Fibroblast of skin of scalp (primary cell): ENCODE measurements at regions not wholly inside any gene's neighbourhood (a gene's known extent, or its start where the extent isn't known, plus 50 kb on each side); places are given as distances from the start of the nearest gene placed in this dataset.
"Not testable (repeated sequence)": the region's sequence is repeated elsewhere in the genome, so short reads cannot be mapped to it uniquely, and the experiment has no call there.

Source experiments
- DNase-seq: peaks from one replicate; pipeline ENCODE4 v3.0.0-alpha.2; 2013

DNA sequence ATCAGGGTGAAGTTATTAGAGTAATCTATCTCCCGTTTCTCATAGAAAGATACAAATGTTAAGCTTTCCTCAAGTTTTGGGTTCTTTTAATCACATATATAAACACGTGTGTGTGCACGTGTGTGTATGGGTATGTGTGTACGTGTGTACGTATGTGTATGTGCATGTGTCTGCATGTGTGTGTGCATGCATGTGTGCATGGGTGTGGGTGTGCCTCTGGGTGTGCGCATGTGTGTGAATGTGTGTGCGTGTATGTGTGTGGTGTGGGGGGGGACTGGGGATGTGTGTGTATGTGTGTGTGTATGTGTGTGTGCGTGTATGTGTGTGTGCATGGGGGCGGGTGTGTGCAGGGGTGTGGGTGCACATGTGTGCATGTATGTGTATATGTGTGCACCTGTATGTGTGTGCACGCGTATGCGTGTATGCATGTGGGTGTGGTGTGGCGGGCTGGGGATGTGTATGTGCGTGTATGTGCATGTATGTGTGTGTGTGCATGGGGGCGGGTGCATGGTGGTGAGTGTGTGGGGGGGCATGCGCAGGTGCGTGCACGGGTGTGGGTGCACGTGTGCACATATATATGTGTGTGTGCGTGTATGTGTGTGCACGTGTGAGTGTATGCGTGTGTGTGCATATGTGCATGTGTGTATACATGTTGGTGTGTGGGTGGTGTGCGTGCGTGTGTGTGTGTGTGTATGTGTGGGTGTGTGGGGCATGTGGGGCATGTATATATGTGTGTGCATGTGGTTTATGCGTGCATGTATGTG lies 304.0 kb downstream of the MBD2 start:
- DNase-seq = no peak

DNA sequence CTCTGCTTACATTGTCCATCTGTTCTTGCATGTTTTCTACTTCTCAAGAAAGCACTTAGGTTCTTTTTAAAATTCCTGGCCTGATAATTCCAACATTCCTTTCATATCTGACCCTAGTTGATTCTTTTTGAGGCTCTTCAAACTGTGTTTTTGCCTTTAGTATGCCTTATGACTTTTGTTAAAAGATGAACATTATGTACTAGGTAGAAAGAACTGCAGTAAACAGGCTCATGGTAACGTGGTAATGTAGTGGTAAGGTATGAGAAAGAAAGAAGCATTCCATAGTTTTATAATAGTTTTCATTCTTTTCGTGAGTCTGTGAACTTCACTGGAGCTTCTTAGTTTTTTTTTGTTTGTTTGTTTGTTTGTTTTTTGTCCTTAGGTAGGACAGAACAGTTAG lies 306.4 kb downstream of the MBD2 start:
- DNase-seq = no peak

DNA sequence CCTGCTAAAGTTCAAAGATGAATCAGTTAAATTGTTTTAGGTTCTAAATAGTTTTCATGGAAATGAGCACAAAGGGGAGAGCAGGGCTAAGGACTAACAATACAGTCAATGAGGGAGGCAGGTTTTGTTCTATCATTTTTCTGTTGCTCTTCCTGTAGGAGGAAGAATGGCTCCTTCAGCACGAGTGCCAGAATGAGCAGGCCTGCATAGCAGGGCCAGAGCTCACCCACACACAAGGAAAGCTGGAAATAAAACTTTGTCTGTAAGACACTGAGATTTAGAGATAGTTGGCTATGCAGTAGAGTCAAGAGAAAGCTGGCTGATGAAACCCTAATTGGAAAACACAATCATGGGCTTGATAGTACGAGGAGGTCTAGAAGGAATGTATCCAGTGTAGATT lies 313.3 kb downstream of the MBD2 start:
- DNase-seq = no peak

DNA sequence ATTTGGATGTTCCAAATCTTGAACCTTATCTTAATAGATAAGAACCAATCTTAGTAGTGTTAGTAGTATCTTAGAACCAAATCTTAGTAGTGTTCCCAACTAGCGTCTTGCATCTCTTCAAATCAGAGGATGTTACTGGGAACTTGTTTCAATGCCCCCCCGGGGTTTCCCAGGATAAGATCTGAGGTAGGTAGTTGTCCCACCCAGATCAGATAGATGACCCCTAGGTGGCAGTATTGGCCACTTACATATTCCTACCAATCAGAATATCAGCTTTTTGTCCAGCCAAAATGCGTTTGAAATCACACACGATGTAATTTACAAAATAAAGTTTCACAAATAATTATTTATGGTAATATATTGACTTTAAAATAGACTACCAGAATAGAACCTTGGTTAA lies 314.8 kb downstream of the MBD2 start:
- no peak for DNase-seq

DNA sequence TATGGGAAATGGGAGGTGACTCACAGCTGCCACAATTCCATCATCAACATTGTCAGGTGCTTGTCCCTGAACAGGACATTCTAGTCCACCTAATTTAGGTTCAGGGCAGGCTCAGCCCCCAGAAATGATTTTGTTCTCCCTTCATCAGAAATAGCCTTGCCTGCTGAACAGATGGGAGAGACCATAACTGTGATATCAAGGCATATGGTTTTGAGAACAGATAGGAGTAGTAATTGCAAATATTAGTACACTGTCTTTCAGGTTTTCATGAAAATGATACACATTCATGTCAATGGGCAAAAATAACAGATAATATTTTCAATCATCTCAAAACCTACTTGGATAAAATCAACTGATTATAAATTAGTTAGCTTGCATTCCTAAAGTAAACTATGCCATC lies 316.5 kb downstream of the MBD2 start:
- no peak for DNase-seq

DNA sequence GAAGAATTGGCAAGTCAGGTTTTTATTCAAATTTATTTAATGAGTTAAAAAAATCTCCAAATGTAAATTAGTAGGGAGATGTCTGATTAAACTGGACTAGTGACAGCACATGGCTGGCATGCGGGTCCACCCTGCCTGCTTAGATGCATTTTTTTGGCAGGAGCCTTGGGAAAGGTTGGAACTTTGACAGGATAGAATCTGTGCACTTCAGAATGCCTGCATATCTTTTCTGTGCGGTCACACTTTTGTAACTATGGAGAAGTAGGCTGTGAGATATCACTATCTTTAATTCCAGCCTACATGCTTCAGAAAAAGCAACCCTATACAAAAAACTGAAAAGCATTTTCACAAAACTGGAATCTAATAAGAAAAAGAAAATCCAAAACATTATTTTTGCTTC lies 317.8 kb downstream of the MBD2 start:
- no peak for DNase-seq

DNA sequence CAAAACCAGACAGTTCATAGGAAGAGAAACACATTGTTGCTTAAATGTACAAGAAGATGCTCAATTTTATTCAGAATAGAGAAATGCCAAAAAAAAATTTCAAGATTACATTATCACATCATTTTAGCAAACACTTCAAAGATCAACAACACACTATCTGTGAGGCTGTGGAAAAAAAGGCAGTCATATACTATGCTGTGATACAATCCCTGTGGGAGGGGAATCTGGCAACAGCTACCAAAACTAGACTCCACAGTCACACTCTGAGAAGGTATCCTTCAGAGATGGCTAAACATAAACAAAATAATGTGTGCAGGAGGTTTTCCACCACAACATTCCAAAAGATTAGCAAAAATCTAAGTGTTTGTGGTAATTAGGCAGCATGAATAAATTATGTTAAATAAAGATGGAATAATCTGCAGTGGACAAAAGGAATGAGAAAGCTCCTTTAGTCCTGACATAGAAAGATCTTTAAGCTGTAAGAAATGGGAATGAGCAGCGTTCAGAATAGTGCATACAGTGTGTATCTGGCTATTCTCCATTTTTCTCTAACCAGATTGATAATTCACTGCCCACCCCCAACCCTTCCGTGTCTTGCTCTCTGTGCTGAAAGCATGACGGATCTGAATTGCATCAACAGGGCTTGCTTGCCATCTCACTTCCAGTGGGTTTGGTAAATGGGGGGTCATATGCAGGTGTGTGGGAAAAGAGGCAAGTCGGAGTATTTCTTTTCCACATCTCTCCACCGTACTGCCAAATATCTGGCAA lies 329.6 kb downstream of the MBD2 start:
- DNase-seq = no peak

DNA sequence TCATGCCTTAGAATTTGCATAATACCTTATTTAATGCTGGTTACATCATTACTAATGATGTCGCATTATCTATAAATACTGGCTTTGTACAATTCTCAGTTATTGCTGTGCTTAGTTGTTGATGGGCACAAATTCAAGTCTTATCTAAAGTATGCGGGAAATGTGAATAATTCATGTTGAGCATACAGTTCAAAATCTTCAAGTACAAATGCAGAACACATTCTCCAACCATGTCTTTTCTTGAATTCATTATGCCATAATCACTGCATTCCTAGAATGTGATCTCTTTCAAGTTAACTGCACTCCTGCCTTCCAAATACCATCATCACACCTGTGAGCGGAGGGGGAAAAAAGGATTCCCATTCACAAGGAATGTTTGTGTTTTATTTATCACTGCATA lies 337.0 kb downstream of the MBD2 start:
- DNase-seq = peak; percentile 3

DNA sequence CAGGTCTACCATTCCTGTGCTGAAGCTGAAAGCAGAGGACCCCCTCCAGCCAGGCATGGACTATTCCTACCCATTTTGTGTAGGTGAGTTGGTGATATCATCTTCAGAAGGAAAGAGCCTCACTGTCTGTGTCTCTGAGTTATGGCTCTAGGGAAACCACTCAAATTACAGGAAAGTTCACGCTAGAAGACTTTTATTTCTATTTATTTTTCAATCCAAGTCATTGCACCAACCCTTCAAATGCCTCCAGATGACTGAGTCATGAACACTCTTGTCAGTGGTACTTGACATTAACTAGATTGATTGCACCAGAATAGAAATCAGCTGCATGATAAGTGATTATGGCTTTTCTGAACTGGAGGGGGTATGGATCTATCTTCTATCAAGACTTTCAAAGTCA lies 338.4 kb downstream of the MBD2 start:
- DNase-seq = no peak

DNA sequence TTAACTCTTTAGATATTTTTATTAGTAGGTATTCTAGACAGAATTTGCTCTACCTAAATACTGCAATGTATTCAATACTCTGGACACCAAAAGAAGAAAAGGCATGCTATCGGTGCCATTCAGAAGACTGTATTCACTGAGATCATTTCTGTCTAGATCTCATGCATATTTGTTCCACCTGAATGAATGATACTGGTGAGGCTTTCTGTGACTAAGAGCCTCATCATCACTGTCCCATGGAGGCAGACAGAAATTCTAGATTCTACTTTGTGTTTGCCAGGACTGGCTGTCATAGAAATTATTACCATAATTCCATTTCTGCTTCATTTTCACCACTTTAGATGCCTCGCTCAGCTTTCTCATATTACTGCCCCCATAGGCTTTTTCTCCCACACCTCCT lies 340.7 kb downstream of the MBD2 start:
- DNase-seq = no peak

DNA sequence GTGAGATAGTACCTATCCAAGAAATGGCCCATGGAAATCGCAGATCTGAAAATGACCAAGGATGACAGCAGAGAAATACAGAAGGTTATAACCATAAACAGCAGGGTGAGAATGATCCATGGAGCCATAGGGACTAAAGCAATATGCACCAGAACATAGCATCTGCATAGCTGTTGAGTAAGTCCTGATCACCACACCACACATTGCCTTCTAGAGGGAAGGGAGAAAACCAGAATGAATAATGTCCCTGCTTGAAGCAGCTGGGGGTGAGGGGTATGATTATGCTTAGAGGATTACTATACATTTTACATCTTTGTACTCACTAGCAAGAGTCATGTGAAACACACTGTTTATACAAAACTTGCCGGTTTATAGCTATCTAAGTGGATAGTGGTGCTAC lies 350.4 kb downstream of the MBD2 start:
- no peak for DNase-seq

DNA sequence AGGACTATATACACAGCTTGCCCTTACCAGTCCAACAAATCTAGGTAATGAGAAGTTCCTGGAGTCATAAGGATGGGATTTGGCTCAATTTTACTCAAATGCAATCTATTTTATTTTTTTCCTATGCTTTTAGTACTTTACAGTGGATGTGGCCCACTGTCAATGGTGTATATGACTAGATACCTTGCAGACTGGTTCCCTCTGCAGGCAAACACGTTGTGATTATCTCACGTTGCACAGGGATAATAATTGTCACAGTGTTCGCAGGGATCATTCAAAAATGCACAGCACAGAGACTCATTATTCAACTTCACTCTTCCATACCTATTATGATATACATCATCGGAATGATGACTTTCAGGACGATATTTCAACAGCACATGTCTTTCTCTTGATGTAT lies 359.7 kb downstream of the MBD2 start:
- DNase-seq = peak; percentile 17

DNA sequence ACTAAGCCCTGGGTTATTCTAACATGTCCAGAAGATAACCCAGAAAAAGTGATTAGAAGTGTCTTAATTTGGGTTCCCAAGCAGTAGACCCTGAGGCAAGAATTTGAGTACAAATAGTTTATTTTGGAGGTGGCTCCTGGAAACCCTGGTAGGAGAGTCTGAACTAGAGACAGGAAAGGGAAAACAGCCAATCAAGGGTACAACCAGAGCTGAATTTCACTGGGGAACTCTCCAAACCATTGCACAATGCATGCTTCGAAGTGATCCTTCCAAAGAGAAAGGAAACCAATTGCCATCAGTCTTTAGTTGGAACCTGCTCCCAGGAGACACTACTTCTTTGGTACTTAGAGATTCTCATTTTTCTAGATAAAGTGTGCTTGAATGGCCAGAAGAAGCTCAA lies 361.5 kb downstream of the MBD2 start:
- DNase-seq = no peak

DNA sequence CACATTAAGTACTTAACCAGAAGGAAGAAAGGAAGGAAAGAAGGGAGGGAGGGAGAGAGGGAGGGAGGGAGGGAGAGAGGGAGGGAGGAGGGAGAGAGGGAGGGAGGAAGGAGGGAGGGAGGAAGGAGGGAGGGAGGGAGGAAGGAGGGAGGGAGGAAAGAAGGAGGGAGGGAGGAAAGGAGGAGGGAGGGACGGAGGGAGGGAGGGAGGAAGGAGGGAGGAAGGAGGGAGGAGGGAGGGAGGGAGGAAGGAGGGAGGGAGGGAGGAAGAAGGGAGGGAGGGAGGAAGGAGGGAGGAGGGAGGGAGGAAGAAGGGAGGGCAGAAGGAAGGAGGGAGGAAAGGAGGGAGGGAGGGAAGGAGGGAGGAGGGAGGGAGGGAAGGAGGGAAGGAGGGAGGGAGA lies 363.3 kb downstream of the MBD2 start:
- no peak for DNase-seq

DNA sequence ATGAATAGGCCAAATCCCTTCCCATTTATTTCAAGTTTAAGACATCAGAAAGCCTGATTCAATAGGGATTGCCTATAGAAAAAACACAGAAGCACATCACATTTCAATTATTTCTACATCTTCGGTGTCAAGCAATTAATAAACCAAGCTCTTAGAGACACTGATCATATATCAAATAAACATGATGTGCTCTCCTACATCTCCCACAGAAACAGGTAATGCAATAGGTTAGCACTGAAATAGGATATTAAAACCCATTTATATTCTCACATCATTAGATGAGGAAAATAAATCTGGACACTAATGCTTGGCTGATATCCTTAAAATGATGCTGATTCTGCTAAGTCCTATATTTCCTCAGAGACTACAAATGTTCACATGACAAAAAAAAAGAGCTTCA lies 364.7 kb downstream of the MBD2 start:
- no peak for DNase-seq

DNA sequence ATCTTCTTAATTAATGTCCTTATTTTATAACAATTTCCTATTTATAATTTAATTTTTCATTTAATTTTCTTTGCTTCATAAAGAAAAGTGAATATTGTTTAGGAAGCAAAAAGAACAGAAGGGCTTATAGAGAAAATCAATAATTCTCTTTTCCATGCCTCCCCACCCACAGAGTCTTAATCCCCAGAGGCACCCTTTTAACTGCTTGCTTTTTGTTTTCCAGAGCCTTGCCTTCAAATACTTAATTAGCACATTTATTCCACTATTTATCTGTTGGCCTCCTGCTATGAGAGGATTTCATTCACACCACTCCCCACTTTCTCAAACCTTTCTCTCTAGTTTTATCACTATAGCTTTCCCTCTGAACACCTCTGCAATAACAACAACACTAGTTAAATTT lies 373.6 kb downstream of the MBD2 start:
- DNase-seq = no peak

DNA sequence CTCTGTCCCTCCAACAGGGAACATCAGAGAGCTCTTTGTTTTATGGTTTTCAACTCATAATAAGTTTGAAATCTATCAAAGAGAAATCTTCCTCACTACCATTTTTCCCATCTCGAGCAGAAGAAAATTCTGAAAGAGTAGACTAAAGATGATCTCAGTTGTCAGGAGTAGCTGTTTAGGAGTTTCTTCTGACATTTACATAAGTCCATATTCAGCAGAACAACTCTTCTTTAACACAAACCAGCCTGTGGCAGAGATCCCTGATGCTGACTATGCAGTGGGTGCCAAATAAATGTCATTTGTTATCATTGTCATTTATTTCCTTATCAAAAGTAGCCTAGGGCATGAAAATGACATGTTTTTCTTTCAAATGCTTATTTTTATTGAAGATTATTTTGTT lies 380.7 kb downstream of the MBD2 start:
- no peak for DNase-seq

DNA sequence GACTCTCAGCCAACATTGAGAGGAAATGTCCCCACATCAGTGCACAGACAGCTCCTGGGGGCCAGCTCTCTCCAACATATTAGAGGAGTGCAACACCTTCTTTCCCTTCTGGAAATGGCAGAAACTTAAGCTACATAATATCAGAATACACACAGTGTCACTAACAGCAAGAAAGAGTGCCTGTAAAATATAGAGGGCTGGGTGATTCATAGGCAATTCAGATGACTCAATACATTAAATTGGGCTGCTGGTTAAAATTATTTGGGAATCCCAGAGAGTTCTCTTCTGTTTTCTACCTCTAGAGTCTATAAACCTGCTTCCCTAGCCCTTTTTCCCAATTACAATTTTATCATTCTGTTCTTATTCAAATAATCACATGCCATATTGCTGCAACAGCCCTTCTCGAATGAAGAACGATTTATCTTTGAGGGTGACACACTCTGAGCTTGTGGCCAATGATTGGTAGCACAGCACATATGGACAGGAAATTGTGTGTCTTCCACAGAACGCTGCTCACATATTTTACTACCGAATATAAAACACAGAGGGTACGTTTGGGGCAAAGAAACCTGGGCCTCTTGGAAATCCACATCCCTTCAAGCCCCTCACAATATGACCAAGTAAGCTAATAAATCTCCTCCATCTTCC lies 381.2 kb downstream of the MBD2 start:
- DNase-seq = peak; percentile 23

DNA sequence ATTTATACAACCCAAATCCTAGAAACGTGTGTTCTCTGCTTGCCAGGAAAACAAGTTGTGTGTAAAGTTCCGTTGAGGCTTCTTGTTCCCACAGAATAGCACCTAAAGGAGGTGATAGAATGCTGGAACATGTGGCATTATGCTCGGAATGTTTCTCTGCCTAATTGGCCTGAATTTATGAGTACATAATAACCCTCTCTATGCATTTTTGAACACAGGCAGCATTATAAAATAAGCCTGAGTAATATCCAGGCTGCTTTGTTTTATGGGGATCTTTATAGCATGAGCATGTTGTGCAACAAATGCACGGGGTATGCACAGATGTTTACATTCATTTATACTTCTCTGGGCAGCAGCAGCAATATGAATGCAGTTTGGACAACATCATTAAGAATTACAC lies 385.7 kb downstream of the MBD2 start:
- DNase-seq = no peak

DNA sequence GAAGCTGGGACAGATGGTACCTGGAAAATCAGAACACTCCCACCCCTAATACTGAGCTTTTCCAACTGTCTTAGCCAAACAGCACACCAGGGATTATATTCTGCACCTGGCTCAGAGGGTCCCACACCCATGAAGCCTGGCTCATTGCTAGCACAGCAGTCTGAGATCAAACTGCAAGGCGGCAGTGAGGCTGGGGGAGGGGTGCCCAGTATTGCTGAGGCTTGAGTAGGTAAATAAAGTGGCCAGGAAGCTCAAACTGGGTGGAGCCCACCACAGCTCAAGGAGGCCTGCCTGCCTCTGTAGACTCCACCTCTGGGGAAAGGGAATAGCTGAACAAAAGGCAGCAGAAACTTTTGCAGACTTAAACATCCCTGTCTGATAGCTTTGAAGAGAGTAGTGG lies 403.3 kb downstream of the MBD2 start:
- DNase-seq = not testable (repeated sequence)

DNA sequence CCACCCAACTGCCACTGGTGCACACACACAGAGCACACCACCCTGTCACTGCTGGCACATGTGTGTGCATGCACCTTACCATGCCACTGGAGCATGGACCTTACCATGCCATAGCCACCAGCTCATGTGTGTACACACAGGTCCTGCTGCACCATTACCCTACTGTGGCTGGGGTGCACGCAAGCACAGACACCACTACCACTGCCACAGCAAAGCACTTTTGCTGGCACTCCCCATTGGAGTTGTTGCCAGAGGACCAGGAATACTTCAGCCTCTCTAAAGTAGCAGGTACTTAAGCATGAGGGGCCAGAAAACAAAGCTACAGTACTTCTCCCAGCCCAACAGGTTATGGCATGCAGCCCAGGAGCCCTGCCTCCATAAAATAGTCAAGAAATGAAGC lies 404.8 kb downstream of the MBD2 start:
- no peak for DNase-seq

DNA sequence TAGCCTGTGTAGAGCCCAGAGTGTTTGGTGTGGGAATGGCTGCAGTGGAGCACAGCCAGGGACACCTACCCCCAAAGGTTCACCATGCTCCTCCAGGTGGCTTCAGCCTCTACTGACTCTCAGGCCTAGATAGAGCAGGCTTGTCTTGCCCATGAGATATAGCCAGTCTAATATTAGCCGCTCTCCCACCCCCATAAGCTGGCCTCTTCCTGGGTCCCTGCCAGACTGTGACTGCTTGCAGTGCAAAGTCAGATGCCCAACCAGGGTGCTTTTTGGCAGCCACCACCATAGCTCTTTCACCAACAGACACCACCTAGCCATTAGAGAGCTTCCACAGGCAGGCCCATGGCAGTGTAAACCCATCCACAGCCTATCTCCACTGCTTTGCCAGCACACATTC lies 405.3 kb downstream of the MBD2 start:
- no peak for DNase-seq

DNA sequence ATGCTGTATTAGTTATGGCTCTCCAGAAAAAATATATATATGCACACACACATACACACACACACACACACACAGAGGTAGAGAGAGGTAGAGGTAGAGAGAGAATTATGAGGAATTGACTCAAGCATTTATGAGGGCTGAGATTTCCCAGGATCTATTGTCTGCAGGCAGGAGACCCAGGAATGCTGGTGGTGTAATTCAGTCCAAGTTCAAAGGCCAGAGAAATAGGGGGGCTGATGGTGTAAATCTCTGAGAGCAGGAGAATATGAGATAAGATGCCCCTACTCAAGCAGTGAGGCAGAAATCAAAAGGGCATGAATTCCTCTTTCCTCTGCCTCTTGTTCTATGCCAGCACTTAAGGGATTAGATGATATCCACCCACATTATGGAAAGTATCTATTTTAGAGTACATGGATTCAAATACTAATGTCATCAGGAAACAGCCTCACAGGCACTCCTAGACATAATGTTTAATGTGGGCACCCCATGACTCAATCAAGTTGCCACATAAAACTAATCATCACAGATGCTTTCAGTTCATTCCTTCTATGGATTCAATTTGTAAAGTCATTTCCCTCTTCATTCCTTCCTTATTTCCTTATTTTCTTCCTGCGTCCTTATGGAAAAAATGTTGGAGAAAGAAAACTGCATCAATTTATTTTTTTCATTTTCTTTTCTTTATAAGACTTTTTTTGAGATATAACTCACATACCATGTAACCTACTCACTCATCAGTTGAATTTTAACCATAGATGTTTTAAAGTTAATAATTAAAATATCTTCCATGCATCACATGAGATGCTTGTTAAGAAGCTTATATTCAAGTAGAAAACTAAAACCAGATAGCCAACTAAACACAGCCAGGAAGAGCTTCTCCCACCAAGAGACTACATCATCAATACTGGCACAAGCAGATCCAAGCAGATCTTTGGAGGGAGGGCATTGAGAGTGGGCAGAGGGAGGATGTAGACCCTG lies 406.2 kb downstream of the MBD2 start:
- DNase-seq = peak; percentile 24
